ENCODE measurements at regions not wholly inside any gene's neighbourhood (a gene's known extent, or its start where the extent isn't known, plus 50 kb on each side); places are given as distances from the start of the nearest gene placed in this dataset.

DNA sequence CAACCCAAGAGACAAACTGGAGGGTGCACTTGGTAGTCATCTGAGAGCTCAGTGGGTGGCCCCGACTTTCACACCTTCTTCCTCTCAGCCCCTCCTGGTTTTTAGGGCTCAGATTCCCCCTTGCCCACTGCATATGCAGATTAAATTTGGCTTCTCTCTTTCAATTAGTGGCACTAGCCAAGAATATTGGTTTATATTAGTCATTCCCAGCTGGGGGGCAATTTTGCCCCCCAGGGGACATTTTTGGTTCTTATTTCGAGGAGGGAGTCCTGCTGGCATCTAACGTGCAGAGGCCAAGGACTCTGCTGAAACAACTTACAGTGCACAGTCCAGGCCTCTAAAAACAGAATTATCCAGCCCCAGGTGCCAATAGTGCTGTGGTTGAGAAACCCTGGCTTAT lies 216.0 kb downstream of the RPS24 start:
- TF ChIP-seq, protein P1, sequence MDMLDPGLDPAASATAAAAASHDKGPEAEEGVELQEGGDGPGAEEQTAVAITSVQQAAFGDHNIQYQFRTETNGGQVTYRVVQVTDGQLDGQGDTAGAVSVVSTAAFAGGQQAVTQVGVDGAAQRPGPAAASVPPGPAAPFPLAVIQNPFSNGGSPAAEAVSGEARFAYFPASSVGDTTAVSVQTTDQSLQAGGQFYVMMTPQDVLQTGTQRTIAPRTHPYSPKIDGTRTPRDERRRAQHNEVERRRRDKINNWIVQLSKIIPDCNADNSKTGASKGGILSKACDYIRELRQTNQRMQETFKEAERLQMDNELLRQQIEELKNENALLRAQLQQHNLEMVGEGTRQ (IDR thresholded peaks at IDR 0.05; ENCODE audit: borderline replicate concordance, low read depth, low read length), result no peak
- TF ChIP-seq MAX (IDR thresholded peaks at IDR 0.05; ENCODE audit: low read depth), result no peak
- TF ChIP-seq POLR2AphosphoS5 (IDR thresholded peaks at IDR 0.05; ENCODE audit: low read depth, low read length), result no peak
- TF ChIP-seq CTCF (IDR thresholded peaks at IDR 0.05), result no peak
- no peak for TF ChIP-seq NRF1 (IDR thresholded peaks at IDR 0.05; ENCODE audit: low read depth, low read length)
- no peak for TF ChIP-seq TCF12 (IDR thresholded peaks at IDR 0.05)
- no peak for TF ChIP-seq CHD2 (IDR thresholded peaks at IDR 0.05; ENCODE audit: low read length, partially characterized antibody)
- TF ChIP-seq PBX3 (IDR thresholded peaks at IDR 0.05), result no peak
- no peak for TF ChIP-seq IRF3 (IDR thresholded peaks at IDR 0.05; ENCODE audit: low read depth, low read length)
- TF ChIP-seq RAD21 (IDR thresholded peaks at IDR 0.05; ENCODE audit: low read length), result no peak
- TF ChIP-seq MXI1 (IDR thresholded peaks at IDR 0.05; ENCODE audit: low read depth, low read length), result no peak
